IMR-90 (cell line): ENCODE measurements at regions not wholly inside any gene's neighbourhood (a gene's known extent, or its start where the extent isn't known, plus 50 kb on each side); places are given as distances from the start of the nearest gene placed in this dataset.

ENCODE experiments used
- ATAC-seq: fragments of 200-7000 bp; cut with Tn5 transposase; 2 replicates; pipeline ENCODE4 v1.9.1; 2020; ENCODE audit warnings: low read depth, mild to moderate bottlenecking, moderate library complexity
- BruUV-seq: library from RNA; stranded (reverse); fragments of 400-500 nt; replicated peaks from 2 replicates; lab custom pipeline; 2021; lab: Mats Ljungman, UMichigan
- CTCF ChIA-PET: fragments of 300-600 bp; formaldehyde crosslinking; extraction: SDS; loops from one replicate; lab custom pipeline; 2021; ENCODE audit warnings: antibody characterized with exemption; lab: Yijun Ruan, JAX
- POLR2A ChIA-PET: fragments of 300-600 bp; sonication (Branson Sonifier 250); formaldehyde crosslinking; loops from one replicate; lab custom pipeline; 2022; ENCODE audit warnings: antibody characterized with exemption; ENCODE audit not compliant: unreplicated experiment; lab: Charles Lee
- DNase-seq: peaks from one replicate; pipeline ENCODE4 v3.0.0; 2013
- H2AFZ ChIP-seq: replicated peaks from 2 replicates; pipeline ENCODE3; 2013; ENCODE audit warnings: low read length, mild to moderate bottlenecking; ENCODE audit not compliant: poor library complexity
- H2AK5ac ChIP-seq: 2 replicates; pipeline ENCODE4 v1.6.1; 2013; ENCODE audit warnings: low read depth, low read length, inconsistent platforms
- H2AK9ac ChIP-seq: replicated peaks from 2 replicates; pipeline ENCODE3; 2013; ENCODE audit warnings: mild to moderate bottlenecking, low read depth, low read length, moderate library complexity; ENCODE audit not compliant: poor library complexity
- H2BK120ac ChIP-seq: 2 replicates; pipeline ENCODE4 v1.6.1; 2013; ENCODE audit warnings: low read depth, low read length, inconsistent platforms
- H2BK15ac ChIP-seq: 3 replicates; pipeline ENCODE4 v1.6.1; 2013; ENCODE audit warnings: low read depth, low read length, inconsistent platforms
- H2BK20ac ChIP-seq: 2 replicates; pipeline ENCODE4 v1.6.1; 2013; ENCODE audit warnings: low read depth, mild to moderate bottlenecking, inconsistent platforms, low read length, moderate library complexity
- H2BK5ac ChIP-seq: 2 replicates; pipeline ENCODE4 v1.6.1; 2013; ENCODE audit warnings: mild to moderate bottlenecking, low read depth, low read length, inconsistent platforms; ENCODE audit not compliant: poor library complexity, severe bottlenecking
- H3K14ac ChIP-seq: replicated peaks from 2 replicates; pipeline ENCODE4 v1.6.1; 2013; ENCODE audit warnings: low read depth, low read length, inconsistent platforms
- H3K18ac ChIP-seq: 2 replicates; pipeline ENCODE4 v1.6.1; 2013; ENCODE audit warnings: low read depth, low read length, control low read depth
- H3K23ac ChIP-seq: 2 replicates; pipeline ENCODE4 v1.6.1; 2013; ENCODE audit warnings: low read depth, low read length, inconsistent platforms
- H3K27ac ChIP-seq: 2 replicates; pipeline ENCODE4 v1.5.1; 2013; ENCODE audit warnings: mild to moderate bottlenecking, control low read depth, low read length; ENCODE audit not compliant: insufficient read depth
- H3K27me3 ChIP-seq: 2 replicates; pipeline ENCODE4 v1.6.1; 2013; ENCODE audit warnings: low read length; ENCODE audit not compliant: control insufficient read depth, insufficient read depth
- H3K36me3 ChIP-seq: 2 replicates; pipeline ENCODE4 v1.6.1; 2013; ENCODE audit warnings: low read length, mixed read lengths; ENCODE audit not compliant: control insufficient read depth, insufficient read depth
- H3K4ac ChIP-seq: 2 replicates; pipeline ENCODE4 v1.6.1; 2013; ENCODE audit warnings: low read depth, low read length, inconsistent platforms
- H3K4me1 ChIP-seq: 2 replicates; pipeline ENCODE4 v1.6.1; 2013; ENCODE audit warnings: low read length, mixed read lengths; ENCODE audit not compliant: control insufficient read depth, insufficient read depth
- H3K4me2 ChIP-seq: 2 replicates; pipeline ENCODE4 v1.6.1; 2013; ENCODE audit warnings: low read depth, mild to moderate bottlenecking, control low read depth, low read length, moderate library complexity
- H3K4me3 ChIP-seq: 2 replicates; pipeline ENCODE4 v1.5.1; 2013; ENCODE audit warnings: low read depth, mild to moderate bottlenecking, control low read depth, low read length, moderate library complexity; ENCODE audit not compliant: insufficient read depth
- H3K56ac ChIP-seq: 2 replicates; pipeline ENCODE4 v1.6.1; 2013; ENCODE audit warnings: low read length, inconsistent platforms; ENCODE audit not compliant: insufficient read depth; ENCODE audit errors: extremely low read depth
- H3K79me1 ChIP-seq, 2 experiments: 2 replicates each; pipeline ENCODE4 v1.6.1; 2013; ENCODE audit warnings: low read length in 2 of 2, inconsistent platforms in 1 of 2, low read depth in 1 of 2
- H3K9ac ChIP-seq: 2 replicates; pipeline ENCODE4 v1.6.1; 2013; ENCODE audit warnings: low read depth, low read length, control low read depth
- H3K9me1 ChIP-seq: 2 replicates; pipeline ENCODE4 v1.6.1; 2013; ENCODE audit warnings: low read length, inconsistent platforms; ENCODE audit not compliant: insufficient read depth
- H3K9me3 ChIP-seq: 2 replicates; pipeline ENCODE4 v1.6.1; 2013; ENCODE audit warnings: low read length; ENCODE audit not compliant: control insufficient read depth, insufficient read depth
- H4K20me1 ChIP-seq: 2 replicates; pipeline ENCODE4 v1.6.1; 2013; ENCODE audit warnings: low read length, inconsistent platforms; ENCODE audit not compliant: insufficient read depth
- H4K5ac ChIP-seq: 2 replicates; pipeline ENCODE4 v1.6.1; 2013; ENCODE audit warnings: mild to moderate bottlenecking, low read depth, low read length, control low read depth
- H4K8ac ChIP-seq, 2 experiments: 2 replicates each; pipeline ENCODE4 v1.6.1; 2013; ENCODE audit warnings: low read depth in 2 of 2, low read length in 2 of 2, control low read depth in 1 of 2, inconsistent platforms in 1 of 2
- H4K91ac ChIP-seq: 2 replicates; pipeline ENCODE4 v1.6.1; 2013; ENCODE audit warnings: low read depth, low read length, inconsistent platforms; ENCODE audit not compliant: insufficient read depth
- CEBPB ChIP-seq: IDR thresholded peaks from 2 replicates; pipeline ENCODE4 v1.6.1; 2012; ENCODE audit warnings: low read depth, low read length, improper control_type of control experiment
- POLR2A ChIP-seq: IDR thresholded peaks from 2 replicates; pipeline ENCODE4 v1.6.1; 2012; ENCODE audit warnings: mild to moderate bottlenecking, low read depth, low read length
- dilution Hi-C: fragments of 300-500 bp; cut with HindIII; formaldehyde crosslinking; loops from one replicate; pipeline ENCODE4 v1.14.3; 2018; ENCODE audit warnings: low sequenced_read_pairs; ENCODE audit not compliant: unreplicated experiment
- in situ Hi-C: fragments of 300-500 bp; cut with MboI; formaldehyde crosslinking; loops from 3 replicates; pipeline ENCODE4 v1.14.3; 2019; ENCODE audit warnings: low sequenced_read_pairs, inconsistent platforms, mixed read lengths
- intact Hi-C: fragments of 100-400 bp; cut with micrococcal nuclease; formaldehyde crosslinking; loops from 2 replicates; pipeline ENCODE4 v1.10.0; 2022

DNA sequence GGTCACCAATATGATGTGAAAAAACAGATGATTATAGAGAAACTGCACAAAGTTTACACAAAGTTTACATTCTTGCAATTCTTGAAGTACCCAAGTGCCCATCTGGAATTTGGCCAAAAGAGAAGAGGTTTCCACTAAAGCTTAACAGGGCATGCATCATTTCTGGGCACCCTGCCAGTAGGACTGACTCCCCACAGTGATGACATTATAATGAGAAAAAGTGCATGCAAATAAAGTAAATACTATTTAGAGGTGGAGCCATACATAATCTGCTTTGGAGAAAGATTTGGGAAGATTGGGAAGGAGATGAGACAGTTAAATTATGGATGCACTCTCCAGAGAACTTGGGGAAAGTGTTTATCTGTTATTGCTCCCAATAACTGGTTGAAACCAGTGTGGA, 93.7 kb upstream of the TRPC3 start:
- no peak overlapping the region for H3K27ac ChIP-seq
- POLR2A ChIA-PET, result no interaction called here
- intact Hi-C loops, result loop anchor here (2.0 kb wide), 1 partner anchor 41 kb away; no protein-coding TSS in a partner anchor

More for the DNA sequence above, 93.7 kb upstream of the TRPC3 start:
- Histone ChIP-seq H3K27me3 (no peaks in the 10 kb centered on the region), H4K8ac (no peak overlapping the region), H3K23ac (no peak overlapping the region), H4K5ac (no peak overlapping the region), H2BK20ac (no peak overlapping the region), H2BK120ac (no peak overlapping the region), H3K4me3 (no peak overlapping the region), H3K4ac (no peak overlapping the region), H2BK5ac (peak overlapping the region; percentile 49), H3K36me3 (no peaks in the 10 kb centered on the region), H3K4me1 (peaks cover 2% of the 10 kb centered on the region; the same call in 1 of the 2 replicates), H2AK9ac (no peak overlapping the region), H4K20me1 (no peaks in the 10 kb centered on the region), H3K56ac (no peak overlapping the region), H3K4me2 (no peak overlapping the region), H2AFZ (no peak overlapping the region), H3K9ac (no peak overlapping the region), H3K14ac (no peak overlapping the region), H2BK15ac (no peak overlapping the region), H3K18ac (no peak overlapping the region), H3K79me1 (no peaks in the 10 kb centered on the region), H2AK5ac (no peak overlapping the region), H3K9me3 (no peaks in the 10 kb centered on the region), H4K91ac (no peak overlapping the region), H3K9me1 (no peaks in the 10 kb centered on the region; the same call in none of the 2 replicates)
- no peak for TF ChIP-seq POLR2A
- peak; percentile 37; the same call in 1 of the 2 replicates for TF ChIP-seq CEBPB
- in situ Hi-C loops (no loop called here), dilution Hi-C loops (no loop called here)
- ATAC-seq (peak; percentile 93), DNase-seq (peak; percentile 96)
- CTCF ChIA-PET, result no interaction called here
- no TSS peak for BruUV-seq
